ENCODE measurements at regions not wholly inside any gene's neighbourhood (a gene's known extent, or its start where the extent isn't known, plus 50 kb on each side); places are given as distances from the start of the nearest gene placed in this dataset.
A peak's percentile ranks its signal among the peaks of the same experiment; 100 is the strongest.
"Not testable (repeated sequence)": the region's sequence is repeated elsewhere in the genome, so short reads cannot be mapped to it uniquely, and the experiment has no call there.

DNA sequence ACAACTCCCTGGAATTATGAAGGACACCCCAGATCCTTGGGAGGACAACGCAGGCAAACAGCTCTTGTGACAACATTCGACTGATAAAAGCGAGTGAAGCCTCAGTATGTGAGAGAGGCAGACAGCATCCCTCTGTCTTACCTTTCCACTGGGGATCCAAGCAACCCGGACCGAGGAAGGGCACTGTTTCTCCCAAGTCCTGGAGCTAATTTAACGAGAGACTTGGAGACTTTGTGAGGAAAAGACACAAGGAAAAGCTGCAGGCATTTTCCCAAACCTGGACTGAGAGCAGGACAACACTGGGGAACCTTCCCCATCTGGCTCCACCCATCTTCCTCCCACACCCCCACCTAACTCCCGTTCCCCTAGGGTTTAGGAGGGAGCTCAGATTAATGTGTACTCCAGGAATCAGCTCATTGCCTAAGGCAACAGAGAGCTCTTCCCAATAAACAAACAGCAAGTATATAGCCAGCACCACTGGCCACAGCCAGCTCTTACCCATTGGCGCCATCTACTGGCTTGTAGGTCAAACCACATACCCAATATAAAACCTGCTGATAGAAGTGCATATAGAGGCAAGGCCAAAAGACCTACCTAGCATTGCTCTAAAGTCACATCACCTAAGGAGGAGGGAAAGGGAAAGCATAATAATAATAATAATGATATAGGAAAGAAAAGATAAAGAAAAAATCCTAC lies 76.7 kb upstream of the NEK3 start:
- CTCF ChIA-PET: interaction anchor here (0.6 to 0.8 kb wide), 5 partner anchors 34 to 838 kb away, joined by 3 to 6 read pairs (median 4); partner anchors contain the start of gene NEK5
- H3K9me3 Mint-ChIP-seq (ENCODE audit: unreplicated experiment); H3K27me3 ChIP-seq (replicated peaks; ENCODE audit: control insufficient read depth, insufficient read depth, low read length); H3K4me1 ChIP-seq; H3K27me3 Mint-ChIP-seq (ENCODE audit: insufficient read depth, unreplicated experiment); intact Hi-C loops (cut with micrococcal nuclease; ENCODE audit: unreplicated experiment); H3K36me3 Mint-ChIP-seq (ENCODE audit: insufficient read depth, unreplicated experiment); H3K4me3 ChIP-seq (ENCODE audit: low read depth, low read length); H3K9me3 ChIP-seq; POLR2A ChIA-PET; H3K36me3 ChIP-seq (ENCODE audit: control insufficient read depth, insufficient read depth, low read length); H3K27ac Mint-ChIP-seq (ENCODE audit: unreplicated experiment); H3K4me1 Mint-ChIP-seq (ENCODE audit: low read depth, unreplicated experiment); H3K4me3 Mint-ChIP-seq (ENCODE audit: unreplicated experiment); BruUV-seq (replicated peaks): not testable (repeated sequence)
- TF ChIP-seq, protein P1, sequence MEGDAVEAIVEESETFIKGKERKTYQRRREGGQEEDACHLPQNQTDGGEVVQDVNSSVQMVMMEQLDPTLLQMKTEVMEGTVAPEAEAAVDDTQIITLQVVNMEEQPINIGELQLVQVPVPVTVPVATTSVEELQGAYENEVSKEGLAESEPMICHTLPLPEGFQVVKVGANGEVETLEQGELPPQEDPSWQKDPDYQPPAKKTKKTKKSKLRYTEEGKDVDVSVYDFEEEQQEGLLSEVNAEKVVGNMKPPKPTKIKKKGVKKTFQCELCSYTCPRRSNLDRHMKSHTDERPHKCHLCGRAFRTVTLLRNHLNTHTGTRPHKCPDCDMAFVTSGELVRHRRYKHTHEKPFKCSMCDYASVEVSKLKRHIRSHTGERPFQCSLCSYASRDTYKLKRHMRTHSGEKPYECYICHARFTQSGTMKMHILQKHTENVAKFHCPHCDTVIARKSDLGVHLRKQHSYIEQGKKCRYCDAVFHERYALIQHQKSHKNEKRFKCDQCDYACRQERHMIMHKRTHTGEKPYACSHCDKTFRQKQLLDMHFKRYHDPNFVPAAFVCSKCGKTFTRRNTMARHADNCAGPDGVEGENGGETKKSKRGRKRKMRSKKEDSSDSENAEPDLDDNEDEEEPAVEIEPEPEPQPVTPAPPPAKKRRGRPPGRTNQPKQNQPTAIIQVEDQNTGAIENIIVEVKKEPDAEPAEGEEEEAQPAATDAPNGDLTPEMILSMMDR (IDR thresholded peaks at IDR 0.05; ENCODE audit: insufficient read depth in 1 of 2, low read depth in 1 of 2, low read length in 1 of 2, severe bottlenecking in 1 of 2, unreplicated experiment in 1 of 2): peak; percentile 57 to 66
- DNase-seq: peak; percentile 68 to 76

DNA sequence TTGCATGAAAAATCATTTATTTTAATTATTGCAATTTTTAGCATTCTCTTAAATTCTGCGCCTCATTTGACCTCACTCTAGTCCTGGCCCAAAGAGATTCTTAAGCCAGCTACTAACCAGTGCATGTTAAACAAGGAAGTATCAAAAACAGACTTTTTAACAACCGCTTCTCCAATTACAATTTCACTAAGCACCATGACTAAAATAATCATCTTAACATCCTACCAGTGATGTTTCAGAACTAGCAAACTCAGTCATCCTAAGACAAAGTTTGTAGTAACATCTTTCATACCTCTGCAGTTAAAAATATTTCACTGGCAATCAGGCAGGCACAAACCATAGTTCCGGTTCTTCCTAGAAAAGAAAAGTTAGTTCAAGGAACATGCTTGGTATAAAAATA lies 75.5 kb upstream of the NEK3 start:
- CTCF ChIA-PET; intact Hi-C loops (cut with micrococcal nuclease; ENCODE audit: unreplicated experiment); H3K27ac Mint-ChIP-seq (ENCODE audit: unreplicated experiment); H3K9me3 Mint-ChIP-seq (ENCODE audit: unreplicated experiment); BruUV-seq (replicated peaks); H3K27me3 ChIP-seq (replicated peaks; ENCODE audit: control insufficient read depth, insufficient read depth, low read length); H3K4me1 ChIP-seq; H3K4me1 Mint-ChIP-seq (ENCODE audit: low read depth, unreplicated experiment); H3K4me3 ChIP-seq (ENCODE audit: low read depth, low read length); H3K4me3 Mint-ChIP-seq (ENCODE audit: unreplicated experiment); H3K36me3 Mint-ChIP-seq (ENCODE audit: insufficient read depth, unreplicated experiment); H3K27me3 Mint-ChIP-seq (ENCODE audit: insufficient read depth, unreplicated experiment); DNase-seq; H3K9me3 ChIP-seq; POLR2A ChIA-PET; H3K36me3 ChIP-seq (ENCODE audit: control insufficient read depth, insufficient read depth, low read length): not testable (repeated sequence)

DNA sequence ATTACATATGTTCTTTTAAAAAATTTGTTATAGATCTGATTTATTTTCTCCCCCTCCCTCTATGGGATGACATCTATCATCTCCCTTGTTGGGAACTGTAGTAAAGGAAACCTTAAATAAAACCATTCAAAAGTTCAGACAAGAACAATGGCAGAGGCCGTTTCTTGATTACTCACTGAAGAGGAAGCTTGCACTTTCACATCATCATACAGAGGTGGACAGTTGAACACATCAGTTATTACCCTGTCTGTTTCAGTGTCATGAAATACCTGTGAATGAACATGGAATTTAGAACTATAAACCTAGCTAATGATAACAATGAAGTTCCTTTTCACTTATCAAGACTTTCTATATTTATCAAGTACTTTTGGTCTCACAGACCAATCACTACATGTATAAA lies 63.7 kb upstream of the NEK3 start:
- H3K9me3 ChIP-seq; CTCF ChIA-PET; intact Hi-C loops (cut with micrococcal nuclease; ENCODE audit: unreplicated experiment); BruUV-seq (replicated peaks); H3K27me3 ChIP-seq (replicated peaks; ENCODE audit: control insufficient read depth, insufficient read depth, low read length); H3K36me3 Mint-ChIP-seq (ENCODE audit: insufficient read depth, unreplicated experiment); H3K4me3 ChIP-seq (ENCODE audit: low read depth, low read length); H3K27ac Mint-ChIP-seq (ENCODE audit: unreplicated experiment); H3K36me3 ChIP-seq (ENCODE audit: control insufficient read depth, insufficient read depth, low read length); H3K4me1 Mint-ChIP-seq (ENCODE audit: low read depth, unreplicated experiment); H3K27me3 Mint-ChIP-seq (ENCODE audit: insufficient read depth, unreplicated experiment); DNase-seq; H3K9me3 Mint-ChIP-seq (ENCODE audit: unreplicated experiment); H3K4me1 ChIP-seq; H3K4me3 Mint-ChIP-seq (ENCODE audit: unreplicated experiment); POLR2A ChIA-PET: not testable (repeated sequence)

DNA sequence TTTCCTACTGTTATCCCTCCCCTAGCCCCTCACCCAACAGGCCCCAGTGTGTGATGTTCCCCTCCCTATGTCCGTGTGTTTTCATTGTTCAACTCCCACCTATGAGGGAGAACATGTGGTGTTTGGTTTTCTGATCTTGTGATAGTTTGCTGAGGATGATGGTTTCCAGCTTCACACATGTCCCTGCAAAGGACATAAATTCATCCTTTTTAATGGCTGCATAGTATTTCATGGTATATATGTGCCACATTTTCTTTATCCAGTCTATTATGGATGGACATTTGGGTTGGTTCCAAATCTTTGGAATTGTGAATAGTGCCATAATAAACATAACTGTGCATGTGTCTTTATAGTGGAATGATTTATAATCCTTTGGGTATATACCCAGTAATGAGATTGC lies 54.5 kb upstream of the NEK3 start:
- intact Hi-C loops (cut with micrococcal nuclease; ENCODE audit: unreplicated experiment); H3K27ac Mint-ChIP-seq (ENCODE audit: unreplicated experiment); H3K9me3 Mint-ChIP-seq (ENCODE audit: unreplicated experiment); BruUV-seq (replicated peaks); H3K4me1 ChIP-seq; H3K36me3 ChIP-seq (ENCODE audit: control insufficient read depth, insufficient read depth, low read length); H3K4me3 Mint-ChIP-seq (ENCODE audit: unreplicated experiment); POLR2A ChIA-PET; H3K36me3 Mint-ChIP-seq (ENCODE audit: insufficient read depth, unreplicated experiment); H3K4me3 ChIP-seq (ENCODE audit: low read depth, low read length); H3K9me3 ChIP-seq; H3K27me3 ChIP-seq (replicated peaks; ENCODE audit: control insufficient read depth, insufficient read depth, low read length); H3K4me1 Mint-ChIP-seq (ENCODE audit: low read depth, unreplicated experiment); DNase-seq; H3K27me3 Mint-ChIP-seq (ENCODE audit: insufficient read depth, unreplicated experiment); CTCF ChIA-PET: not testable (repeated sequence)

DNA sequence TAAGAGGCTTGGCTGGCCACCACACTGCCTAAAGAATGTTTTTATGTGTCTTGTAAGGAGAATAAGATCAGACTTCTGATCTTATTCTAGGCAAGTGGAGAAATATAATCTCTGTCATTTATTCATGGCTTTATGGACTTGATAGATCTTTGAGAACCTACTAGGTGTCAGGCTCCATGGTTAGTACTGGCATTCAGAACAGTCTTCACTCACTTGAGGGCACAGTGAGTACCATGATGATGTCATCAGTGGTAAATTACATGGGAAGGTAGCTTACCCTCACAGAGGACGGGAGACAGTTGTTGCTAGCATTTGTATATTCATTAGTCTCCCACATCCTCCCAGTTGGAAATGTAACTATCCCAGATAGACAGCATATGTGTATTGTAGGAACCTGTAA lies 53.5 kb upstream of the NEK3 start:
- H3K4me3 Mint-ChIP-seq (ENCODE audit: unreplicated experiment); intact Hi-C loops (cut with micrococcal nuclease; ENCODE audit: unreplicated experiment); H3K27me3 Mint-ChIP-seq (ENCODE audit: insufficient read depth, unreplicated experiment); H3K36me3 ChIP-seq (ENCODE audit: control insufficient read depth, insufficient read depth, low read length); BruUV-seq (replicated peaks); H3K27ac Mint-ChIP-seq (ENCODE audit: unreplicated experiment); H3K36me3 Mint-ChIP-seq (ENCODE audit: insufficient read depth, unreplicated experiment); H3K4me1 ChIP-seq; POLR2A ChIA-PET; H3K9me3 Mint-ChIP-seq (ENCODE audit: unreplicated experiment); H3K9me3 ChIP-seq; CTCF ChIA-PET; H3K4me1 Mint-ChIP-seq (ENCODE audit: low read depth, unreplicated experiment); H3K27me3 ChIP-seq (replicated peaks; ENCODE audit: control insufficient read depth, insufficient read depth, low read length); H3K4me3 ChIP-seq (ENCODE audit: low read depth, low read length); DNase-seq: not testable (repeated sequence)

DNA sequence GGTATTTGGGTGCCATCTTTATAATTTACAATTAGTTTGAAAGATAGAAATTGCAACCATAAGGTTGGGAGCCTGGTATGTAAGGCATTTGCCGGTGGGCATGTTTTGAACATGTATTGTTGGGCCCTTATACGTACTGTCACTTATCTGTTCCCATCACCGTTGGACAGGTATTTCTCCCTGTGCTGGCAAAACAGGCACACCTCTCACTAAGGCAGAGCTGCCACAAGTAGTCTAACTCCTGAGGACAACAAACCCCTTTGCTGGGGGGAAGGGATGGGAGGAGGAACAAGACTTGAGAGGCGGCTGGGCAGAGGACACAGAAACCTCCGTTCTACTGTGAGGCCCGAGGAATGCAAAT lies 52.0 kb upstream of the NEK3 start:
- H3K36me3 Mint-ChIP-seq (ENCODE audit: insufficient read depth, unreplicated experiment); H3K4me3 ChIP-seq (ENCODE audit: low read depth, low read length); intact Hi-C loops (cut with micrococcal nuclease; ENCODE audit: unreplicated experiment); H3K9me3 Mint-ChIP-seq (ENCODE audit: unreplicated experiment); POLR2A ChIA-PET; H3K4me1 Mint-ChIP-seq (ENCODE audit: low read depth, unreplicated experiment); BruUV-seq (replicated peaks); H3K27me3 Mint-ChIP-seq (ENCODE audit: insufficient read depth, unreplicated experiment); H3K27me3 ChIP-seq (replicated peaks; ENCODE audit: control insufficient read depth, insufficient read depth, low read length); H3K9me3 ChIP-seq; H3K27ac Mint-ChIP-seq (ENCODE audit: unreplicated experiment); H3K4me3 Mint-ChIP-seq (ENCODE audit: unreplicated experiment); H3K4me1 ChIP-seq; H3K36me3 ChIP-seq (ENCODE audit: control insufficient read depth, insufficient read depth, low read length): not testable (repeated sequence)
- CTCF ChIA-PET: interaction anchor here (0.5 kb wide), 1 partner anchor 342 kb away, joined by 3 read pairs; no protein-coding TSS in a partner anchor
- peak in 1 of 2 experiments; percentile 56 for DNase-seq

Data from Caco-2 (cell line).